Fibroblast of mammary gland (primary cell): ENCODE measurements at regions not wholly inside any gene's neighbourhood (a gene's known extent, or its start where the extent isn't known, plus 50 kb on each side); places are given as distances from the start of the nearest gene placed in this dataset.

ENCODE experiments used
- DNase-seq: peaks from one replicate; pipeline ENCODE4 v3.0.0-alpha.2; 2010; ENCODE audit warnings: low read depth
- H3K4me3 ChIP-seq: 2 replicates; pipeline ENCODE4 v1.5.1; 2011; ENCODE audit warnings: low read depth, mild to moderate bottlenecking, low read length, moderate library complexity; ENCODE audit not compliant: control insufficient read depth
- CTCF ChIP-seq: conservative IDR thresholded peaks from 2 replicates; pipeline ENCODE4 v1.5.1; 2011; ENCODE audit warnings: low read depth, low read length, inconsistent platforms; ENCODE audit not compliant: control insufficient read depth, insufficient read depth

GRCh38 chr3:72582963-72583362 lies 265.3 kb downstream of the SHQ1 start:
- H3K4me3 ChIP-seq: no peak overlapping the region
- TF ChIP-seq CTCF: no peak
- DNase-seq: no peak

- no peak for DNase-seq
- H3K4me3 ChIP-seq: no peak overlapping the region
- TF ChIP-seq CTCF: no peak
These were observed 265.9 kb downstream of the SHQ1 start for GRCh38 chr3:72582211-72582878.

- no peak overlapping the region for H3K4me3 ChIP-seq
- no peak for DNase-seq
- TF ChIP-seq CTCF: no peak
These were observed 267.3 kb downstream of the SHQ1 start for GRCh38 chr3:72580900-72581299.

GRCh38 chr3:72580246-72580756 lies 267.9 kb downstream of the SHQ1 start:
- DNase-seq: no peak
- no peak for TF ChIP-seq CTCF
- H3K4me3 ChIP-seq: no peak overlapping the region

GRCh38 chr3:72579581-72580245 lies 268.5 kb downstream of the SHQ1 start:
- no peak overlapping the region for H3K4me3 ChIP-seq
- DNase-seq: no peak
- TF ChIP-seq CTCF: no peak

- no peak overlapping the region for H3K4me3 ChIP-seq
- DNase-seq: no peak
- no peak for TF ChIP-seq CTCF
These were observed 269.1 kb downstream of the SHQ1 start for GRCh38 chr3:72579191-72579580.

- no peak for TF ChIP-seq CTCF
- H3K4me3 ChIP-seq: no peak overlapping the region
- no peak for DNase-seq
These were observed 271.1 kb downstream of the SHQ1 start for GRCh38 chr3:72577190-72577589.
